ENCODE measurements at regions not wholly inside any gene's neighbourhood (a gene's known extent, or its start where the extent isn't known, plus 50 kb on each side); places are given as distances from the start of the nearest gene placed in this dataset.

- intact Hi-C loops (cut with micrococcal nuclease) (no loop called here), dilution Hi-C loops (cut with MboI; ENCODE audit: extremely low pct_ligation_motif_present, low sequenced_read_pairs) (no loop called here)
- no TSS peak for BruUV-seq (replicated peaks)
- no peaks in the 10 kb centered on the region for H3K79me2 ChIP-seq (ENCODE audit: control insufficient read depth, insufficient read depth, low read length)
- DNase-seq (ENCODE audit: low read depth, low spot score) = peak; percentile 11
- H2AFZ ChIP-seq (ENCODE audit: low read depth, low read length) = no peak overlapping the region
- H3K4me1 ChIP-seq (ENCODE audit: control insufficient read depth, extremely low read depth, insufficient read depth, low read length) = no peaks in the 10 kb centered on the region
- no peak overlapping the region for H3K27ac ChIP-seq (ENCODE audit: insufficient read depth, low read depth, low read length)
- H3K4me2 ChIP-seq (ENCODE audit: insufficient read depth, low read length) = no peak overlapping the region
- no peaks in the 10 kb centered on the region for H3K9me1 ChIP-seq (replicated peaks; ENCODE audit: control insufficient read depth, extremely low read depth, insufficient read depth, low read length)
- H3K4me3 ChIP-seq (replicated peaks in 1 of 3; ENCODE audit: insufficient read depth in 1 of 3, low read depth in 1 of 3, low read length in 3 of 3) = no peak overlapping the region
- TF ChIP-seq, protein P1, sequence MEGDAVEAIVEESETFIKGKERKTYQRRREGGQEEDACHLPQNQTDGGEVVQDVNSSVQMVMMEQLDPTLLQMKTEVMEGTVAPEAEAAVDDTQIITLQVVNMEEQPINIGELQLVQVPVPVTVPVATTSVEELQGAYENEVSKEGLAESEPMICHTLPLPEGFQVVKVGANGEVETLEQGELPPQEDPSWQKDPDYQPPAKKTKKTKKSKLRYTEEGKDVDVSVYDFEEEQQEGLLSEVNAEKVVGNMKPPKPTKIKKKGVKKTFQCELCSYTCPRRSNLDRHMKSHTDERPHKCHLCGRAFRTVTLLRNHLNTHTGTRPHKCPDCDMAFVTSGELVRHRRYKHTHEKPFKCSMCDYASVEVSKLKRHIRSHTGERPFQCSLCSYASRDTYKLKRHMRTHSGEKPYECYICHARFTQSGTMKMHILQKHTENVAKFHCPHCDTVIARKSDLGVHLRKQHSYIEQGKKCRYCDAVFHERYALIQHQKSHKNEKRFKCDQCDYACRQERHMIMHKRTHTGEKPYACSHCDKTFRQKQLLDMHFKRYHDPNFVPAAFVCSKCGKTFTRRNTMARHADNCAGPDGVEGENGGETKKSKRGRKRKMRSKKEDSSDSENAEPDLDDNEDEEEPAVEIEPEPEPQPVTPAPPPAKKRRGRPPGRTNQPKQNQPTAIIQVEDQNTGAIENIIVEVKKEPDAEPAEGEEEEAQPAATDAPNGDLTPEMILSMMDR (IDR thresholded peaks at IDR 0.05; ENCODE audit: extremely low read depth in 1 of 2, insufficient read depth in 1 of 2, low read depth in 1 of 2, low read length in 2 of 2) = no peak
- TF ChIP-seq JUN (IDR thresholded peaks at IDR 0.05; ENCODE audit: borderline replicate concordance, insufficient read depth, insufficient read length, low read depth) (peak; percentile 2), POLR2AphosphoS5 (IDR thresholded peaks at IDR 0.05; ENCODE audit: insufficient read depth, low read depth, low read length) (no peak), FOS (IDR thresholded peaks at IDR 0.05; ENCODE audit: borderline replicate concordance, insufficient read depth, low read length) (no peak), MAX (IDR thresholded peaks at IDR 0.05; ENCODE audit: insufficient read depth, insufficient read length) (no peak)
- H3K36me3 ChIP-seq (ENCODE audit: control insufficient read depth in 2 of 2, extremely low read depth in 1 of 2, insufficient read depth in 2 of 2, low read length in 2 of 2) = no peaks in the 10 kb centered on the region
- H3K9ac ChIP-seq (replicated peaks; ENCODE audit: extremely low read depth, insufficient read depth, low read length) = no peak overlapping the region
- no peaks in the 10 kb centered on the region for H3K9me3 ChIP-seq (replicated peaks; ENCODE audit: control insufficient read depth, insufficient read depth, low read length)
- no peaks in the 10 kb centered on the region for H3K27me3 ChIP-seq (ENCODE audit: control insufficient read depth in 2 of 2, insufficient read depth in 2 of 2, low read length in 2 of 2)
- FAIRE-seq = no peak
- no peaks in the 10 kb centered on the region for H4K20me1 ChIP-seq (replicated peaks; ENCODE audit: control insufficient read depth, extremely low read depth, insufficient read depth, low read length)
- ChIA-PET CTCF (interaction anchor here (0.9 to 1.4 kb wide), 3 partner anchors 9 to 28 kb away, joined by 3 to 5 read pairs (median 3); no protein-coding TSS in a partner anchor), POLR2A (interaction anchor here (1.0 kb wide), 1 partner anchor 19 kb away, joined by 4 read pairs; no protein-coding TSS in a partner anchor)
Measured at GRCh38 chr11:90309693-90310092, 86.8 kb upstream of the CHORDC1 start.

DNA sequence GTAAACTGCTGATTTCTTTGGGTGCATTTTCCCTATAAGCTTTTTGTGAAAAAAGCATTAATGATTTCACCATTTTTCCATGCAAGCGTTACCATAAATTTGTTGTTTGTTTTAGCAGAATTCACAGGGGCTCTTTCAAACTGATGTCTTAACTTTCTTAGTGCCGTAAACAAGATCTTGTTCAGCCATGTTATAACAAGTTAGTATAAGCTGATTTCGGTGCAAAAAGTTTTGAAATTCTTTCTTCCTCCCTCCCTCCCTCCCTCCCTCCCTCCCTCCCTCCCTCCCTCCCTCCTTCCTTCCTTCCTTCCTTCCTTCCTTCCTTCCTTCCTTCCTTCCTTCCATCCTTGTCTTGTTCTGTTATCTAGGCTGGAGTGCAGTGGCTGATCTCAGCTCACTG, 71.7 kb upstream of the CHORDC1 start:
- H4K20me1 ChIP-seq (replicated peaks; ENCODE audit: control insufficient read depth, extremely low read depth, insufficient read depth, low read length) = no peaks in the 10 kb centered on the region
- TF ChIP-seq JUN (IDR thresholded peaks at IDR 0.05; ENCODE audit: borderline replicate concordance, insufficient read depth, insufficient read length, low read depth) (no peak), POLR2AphosphoS5 (IDR thresholded peaks at IDR 0.05; ENCODE audit: insufficient read depth, low read depth, low read length) (no peak), EZH2 (IDR thresholded peaks at IDR 0.05; ENCODE audit: borderline replicate concordance, low read depth, low read length, severe bottlenecking) (no peak), FOS (IDR thresholded peaks at IDR 0.05; ENCODE audit: borderline replicate concordance, insufficient read depth, low read length) (no peak), GATA2 (IDR thresholded peaks at IDR 0.05; ENCODE audit: insufficient read depth, insufficient read length, low read depth, low read length) (no peak), POLR2A (IDR thresholded peaks at IDR 0.05; ENCODE audit: low read depth, low read length) (no peak), MAX (IDR thresholded peaks at IDR 0.05; ENCODE audit: insufficient read depth, insufficient read length) (no peak), MYC (IDR thresholded peaks at IDR 0.05; ENCODE audit: low read depth, low read length) (no peak)
- TF ChIP-seq, protein P1 (IDR thresholded peaks at IDR 0.05; ENCODE audit: extremely low read depth in 1 of 2, insufficient read depth in 1 of 2, low read depth in 1 of 2, low read length in 2 of 2) = no peak
- H3K9ac ChIP-seq (replicated peaks; ENCODE audit: extremely low read depth, insufficient read depth, low read length) = no peak overlapping the region
- no peaks in the 10 kb centered on the region for H3K9me3 ChIP-seq (replicated peaks; ENCODE audit: control insufficient read depth, insufficient read depth, low read length)
- no peak overlapping the region for H3K4me2 ChIP-seq (ENCODE audit: insufficient read depth, low read length)
- H3K4me3 ChIP-seq (replicated peaks in 1 of 3; ENCODE audit: insufficient read depth in 1 of 3, low read depth in 1 of 3, low read length in 3 of 3) = no peak overlapping the region
- no peak for FAIRE-seq
- intact Hi-C loops (cut with micrococcal nuclease) = no loop called here
- dilution Hi-C loops (cut with MboI; ENCODE audit: extremely low pct_ligation_motif_present, low sequenced_read_pairs) = no loop called here
- no peak overlapping the region for H3K27ac ChIP-seq (ENCODE audit: insufficient read depth, low read depth, low read length)
- no peaks in the 10 kb centered on the region for H3K27me3 ChIP-seq (ENCODE audit: control insufficient read depth in 2 of 2, insufficient read depth in 2 of 2, low read length in 2 of 2)
- H2AFZ ChIP-seq (ENCODE audit: low read depth, low read length) = no peak overlapping the region
- H3K36me3 ChIP-seq (ENCODE audit: control insufficient read depth in 2 of 2, extremely low read depth in 1 of 2, insufficient read depth in 2 of 2, low read length in 2 of 2) = no peaks in the 10 kb centered on the region
- no peaks in the 10 kb centered on the region for H3K4me1 ChIP-seq (ENCODE audit: control insufficient read depth, extremely low read depth, insufficient read depth, low read length)
- ChIA-PET CTCF (no interaction called here), POLR2A (no interaction called here)
- no TSS peak for BruUV-seq (replicated peaks)
- H3K79me2 ChIP-seq (ENCODE audit: control insufficient read depth, insufficient read depth, low read length) = no peaks in the 10 kb centered on the region
- no peak for DNase-seq (ENCODE audit: low read depth, low spot score)
- H3K9me1 ChIP-seq (replicated peaks; ENCODE audit: control insufficient read depth, extremely low read depth, insufficient read depth, low read length) = no peaks in the 10 kb centered on the region

Measured in endothelial cell of umbilical vein (primary cell).